ENCODE measurements at regions not wholly inside any gene's neighbourhood (a gene's known extent, or its start where the extent isn't known, plus 50 kb on each side); places are given as distances from the start of the nearest gene placed in this dataset.

DNA sequence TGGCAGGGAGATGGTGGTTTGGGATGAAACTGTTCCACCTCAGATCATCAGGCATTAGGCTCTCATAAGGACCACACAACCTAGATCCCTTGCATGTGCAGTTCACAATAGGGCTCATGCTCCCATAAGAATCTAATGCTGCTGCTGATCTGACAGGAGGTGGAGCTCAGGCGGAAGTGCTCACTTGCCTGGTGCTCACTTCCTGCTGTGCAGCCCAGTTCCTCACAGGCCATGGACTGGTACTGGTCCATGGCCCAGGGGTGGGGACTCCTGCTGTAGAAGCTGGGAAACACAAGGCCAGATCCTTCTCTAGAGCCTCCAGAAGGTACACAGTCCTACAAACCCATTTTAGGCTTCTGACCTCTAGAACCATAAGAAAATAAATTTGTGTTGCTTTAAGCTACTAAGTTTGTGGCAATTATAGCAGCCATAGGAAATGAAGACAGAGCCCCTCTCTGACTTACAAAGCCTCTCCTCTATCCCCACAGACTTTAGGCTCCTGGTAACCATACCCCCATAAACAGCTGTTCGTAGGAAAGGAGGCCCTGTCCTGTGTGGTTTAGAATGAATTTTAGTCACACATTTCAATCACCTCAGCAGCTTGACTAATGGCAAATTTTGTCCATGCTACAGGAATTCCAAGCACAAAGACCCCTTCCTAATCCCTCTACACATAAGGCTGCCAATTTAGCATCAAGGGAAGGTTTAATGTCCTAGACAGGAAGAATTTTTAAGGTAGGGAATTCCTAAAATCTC is 206.1 kb upstream of the PHYHIPL start:
- no peak for DNase-seq (ENCODE audit: low read depth)

GRCh38 chr10:58971211-58971610 is 205.2 kb upstream of the PHYHIPL start:
- DNase-seq (ENCODE audit: low read depth): no peak

- DNase-seq (ENCODE audit: low read depth): no peak
Observed at GRCh38 chr10:58971796-58972491, 204.5 kb upstream of the PHYHIPL start.

DNA sequence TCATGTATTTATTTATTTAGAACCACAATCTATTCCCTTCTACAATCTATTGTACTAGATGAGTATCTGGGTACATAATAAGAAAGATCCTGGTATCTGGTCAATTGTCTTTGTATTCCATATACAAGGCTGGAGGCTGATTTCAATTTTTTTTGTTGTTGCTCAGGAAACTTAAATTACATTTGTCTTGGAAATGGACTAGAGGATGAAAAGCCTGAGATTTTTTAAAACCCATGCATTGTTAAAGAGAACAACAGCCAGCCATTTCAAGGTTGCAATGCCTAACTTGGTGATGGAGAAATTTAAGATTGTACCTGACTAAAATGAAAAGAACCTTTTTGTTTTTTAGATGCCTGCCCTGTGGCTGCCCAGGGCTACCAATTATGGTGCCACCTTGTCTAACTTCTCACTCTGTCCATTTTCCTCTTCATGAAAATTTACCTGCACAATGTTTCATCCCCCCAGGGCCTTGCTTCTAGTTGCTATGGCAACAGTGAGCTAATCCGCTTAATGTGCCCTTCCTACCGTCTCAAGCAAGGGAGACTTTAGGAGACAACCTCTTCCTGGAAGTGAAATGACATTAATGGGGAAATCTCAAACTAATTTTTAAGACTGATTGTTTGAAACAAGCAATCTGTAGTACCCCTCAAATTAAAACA is 203.7 kb upstream of the PHYHIPL start:
- no peak for DNase-seq (ENCODE audit: low read depth)

GRCh38 chr10:58973235-58973595 is 203.2 kb upstream of the PHYHIPL start:
- DNase-seq (ENCODE audit: low read depth): no peak

DNA sequence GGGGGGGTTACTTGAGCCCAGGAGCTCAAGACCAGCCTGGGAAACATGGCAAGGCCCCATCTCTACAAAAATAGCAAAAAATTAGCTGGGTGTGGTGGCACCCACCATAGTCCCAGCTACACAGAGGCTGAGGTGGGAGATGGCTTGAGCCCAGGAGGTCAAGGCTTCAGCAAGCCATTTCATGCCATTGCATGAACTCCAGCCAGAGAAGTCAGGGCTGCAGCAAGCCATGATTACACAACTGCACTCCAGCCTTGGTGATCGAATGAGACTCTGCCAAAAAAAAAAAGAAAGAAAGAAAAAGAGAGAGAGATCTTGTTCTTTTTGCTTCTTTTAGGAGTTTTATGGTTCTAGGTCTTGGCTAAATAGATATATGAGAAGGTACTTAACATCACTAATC is 200.2 kb upstream of the PHYHIPL start:
- no peak for DNase-seq (ENCODE audit: low read depth)

- DNase-seq (ENCODE audit: low read depth): no peak
Observed at GRCh38 chr10:58979711-58980110, 196.7 kb upstream of the PHYHIPL start.

DNA sequence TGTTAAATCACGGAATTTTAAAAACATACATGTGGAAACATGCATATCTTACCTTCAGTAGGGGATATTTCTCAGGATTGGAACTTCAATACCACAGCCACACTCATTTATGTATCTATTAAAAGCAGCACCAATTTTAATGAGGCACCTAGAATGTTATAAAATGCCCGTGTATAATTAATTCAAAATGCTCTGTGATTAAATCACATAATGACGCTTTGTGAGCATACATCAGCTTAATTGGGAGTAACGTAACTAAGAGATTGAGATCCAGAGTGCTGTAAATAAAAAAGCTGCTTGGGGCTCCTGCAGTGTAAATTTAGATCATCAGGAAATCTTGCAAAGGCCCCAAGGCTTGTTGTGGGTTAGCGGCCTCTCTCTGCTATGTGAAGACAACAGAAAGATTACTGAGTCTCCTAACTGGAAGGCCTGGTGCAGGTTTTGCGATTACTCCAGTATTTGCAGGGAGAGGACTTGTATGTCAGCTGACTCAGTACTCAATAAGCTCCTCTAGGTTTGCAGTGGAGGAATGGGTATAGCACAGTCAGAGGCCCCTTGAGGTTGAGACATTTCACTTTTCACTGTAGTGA is 195.5 kb upstream of the PHYHIPL start:
- DNase-seq (ENCODE audit: low read depth): no peak

DNA sequence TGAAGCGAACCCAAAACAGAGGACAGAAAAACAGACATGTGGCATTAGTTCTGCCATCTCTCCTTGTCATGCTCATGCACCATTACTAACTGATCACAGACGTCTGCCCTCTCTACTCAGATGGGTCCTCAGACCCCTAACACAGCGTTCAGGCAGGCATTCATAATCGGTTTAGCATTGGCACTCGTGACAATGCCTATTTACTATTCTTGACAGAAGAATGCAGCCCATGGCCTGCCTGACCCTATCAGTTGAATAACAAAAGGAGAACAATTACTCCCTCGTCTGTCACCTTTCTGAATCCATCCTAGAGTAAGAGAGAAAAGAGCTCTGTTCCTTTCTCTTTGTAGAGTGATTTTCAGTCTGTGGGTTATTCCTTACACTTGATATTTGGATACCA is 194.6 kb upstream of the PHYHIPL start:
- DNase-seq (ENCODE audit: low read depth): no peak

GRCh38 chr10:58982470-58983239 is 193.8 kb upstream of the PHYHIPL start:
- DNase-seq (ENCODE audit: low read depth): no peak

DNA sequence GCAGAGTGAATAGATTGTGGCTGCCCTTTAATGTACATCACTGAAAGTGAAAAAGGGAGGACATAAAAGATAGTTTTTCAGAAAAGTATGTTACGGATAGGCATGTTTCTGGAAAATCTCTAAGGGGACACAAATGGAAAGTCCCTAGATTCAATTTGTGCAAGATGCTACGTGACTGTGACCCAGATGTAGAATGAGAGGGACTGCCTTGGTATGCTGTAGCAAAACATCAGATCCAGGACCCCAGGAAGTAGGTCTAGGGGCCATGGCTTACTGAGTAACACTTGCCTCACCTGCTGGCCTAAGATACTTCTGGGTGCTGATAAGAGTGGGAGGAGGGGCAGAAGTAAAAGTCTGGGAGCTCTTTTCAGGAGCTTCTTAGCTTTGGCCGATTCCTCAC is 191.2 kb upstream of the PHYHIPL start:
- no peak for DNase-seq (ENCODE audit: low read depth)

- DNase-seq (ENCODE audit: low read depth): no peak
Observed at GRCh38 chr10:58989486-58990039, 186.9 kb upstream of the PHYHIPL start.

- DNase-seq (ENCODE audit: low read depth): no peak
Observed at GRCh38 chr10:58990693-58991092, 185.8 kb upstream of the PHYHIPL start.

DNA sequence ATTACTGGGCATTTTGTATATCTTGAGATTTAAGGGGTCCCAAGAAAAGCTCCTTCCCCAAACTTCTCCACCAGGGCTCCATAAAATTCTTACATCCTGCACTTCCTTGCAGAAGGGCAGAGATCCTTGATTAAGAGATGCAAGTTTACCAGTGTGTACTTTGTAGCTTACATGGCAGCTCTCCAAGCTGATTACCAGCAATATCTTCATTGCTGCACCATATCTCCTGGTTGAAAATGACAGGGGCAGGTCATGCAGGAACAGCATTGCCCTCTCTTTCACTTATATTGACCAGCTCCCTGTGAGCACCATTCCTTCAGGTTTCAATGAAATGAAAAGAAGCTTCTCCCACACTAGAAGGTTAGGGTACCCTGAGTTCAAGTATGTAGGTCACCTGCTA is 184.6 kb upstream of the PHYHIPL start:
- DNase-seq (ENCODE audit: low read depth): no peak

DNA sequence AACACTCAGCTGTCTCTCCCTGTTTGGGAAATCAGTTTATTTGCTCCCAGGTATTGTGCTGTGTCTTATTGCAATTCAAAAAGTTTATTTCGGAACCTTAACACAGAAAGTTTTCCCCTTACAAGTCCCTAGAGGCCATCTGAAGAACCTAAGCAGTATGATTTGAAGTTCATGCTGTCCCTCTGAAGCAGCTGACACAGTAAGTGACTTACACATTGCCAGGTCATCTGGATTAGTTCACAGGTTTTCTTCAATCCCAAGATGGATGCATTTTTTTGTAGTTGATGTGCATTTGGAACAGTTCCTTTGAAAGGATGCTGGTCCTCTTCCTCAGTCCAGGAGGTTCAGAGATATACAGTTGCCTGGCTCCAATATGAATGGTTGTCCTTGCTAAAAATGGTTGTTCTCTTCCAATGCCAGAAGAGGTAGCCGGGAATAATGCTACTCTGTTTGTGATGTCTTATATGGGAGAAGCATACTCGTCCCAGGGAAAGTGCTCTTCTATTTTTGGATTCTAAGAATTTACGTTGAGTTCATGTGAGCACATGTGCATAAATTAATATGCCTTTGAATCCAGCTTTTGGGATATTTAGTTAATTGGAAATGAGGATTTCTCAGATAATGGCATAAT is 183.5 kb upstream of the PHYHIPL start:
- no peak for DNase-seq (ENCODE audit: low read depth)

DNA sequence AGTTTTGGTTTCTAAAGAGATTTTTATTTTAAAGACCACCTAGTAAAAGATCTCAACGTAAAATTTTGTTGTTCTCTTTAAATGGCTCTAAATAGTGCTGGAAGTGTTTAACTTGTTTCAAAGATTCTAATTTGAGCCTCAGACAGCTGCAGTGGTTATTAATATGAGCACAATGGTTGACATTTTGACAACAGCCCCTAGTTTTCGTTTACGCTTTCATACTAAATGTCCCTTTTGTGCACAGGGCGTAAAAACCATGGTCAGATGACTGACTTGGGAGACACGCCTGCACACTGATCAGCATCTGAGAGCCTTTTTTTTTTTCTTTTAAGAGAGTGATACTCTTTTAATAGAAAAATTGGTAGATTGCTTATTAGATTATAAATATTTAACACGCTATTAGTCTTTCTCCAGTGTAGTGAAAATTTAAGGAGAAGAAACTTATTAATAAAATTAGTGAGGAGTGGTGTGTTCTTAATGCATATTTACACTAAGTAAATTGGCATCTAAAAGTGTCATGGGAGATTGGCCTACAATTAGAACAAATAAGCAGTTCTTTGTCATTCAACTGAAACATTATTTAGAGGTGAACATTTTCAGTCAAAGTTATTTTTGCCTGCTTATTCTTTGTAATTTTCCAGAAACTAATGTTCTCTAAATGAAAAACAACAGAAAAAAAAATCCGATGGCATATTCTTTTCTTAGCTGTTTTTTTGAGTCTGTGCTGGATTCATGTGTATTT is 182.8 kb upstream of the PHYHIPL start:
- no peak for DNase-seq (ENCODE audit: low read depth)

- DNase-seq (ENCODE audit: low read depth): no peak
Observed at GRCh38 chr10:58994226-58995057, 182.0 kb upstream of the PHYHIPL start.

DNA sequence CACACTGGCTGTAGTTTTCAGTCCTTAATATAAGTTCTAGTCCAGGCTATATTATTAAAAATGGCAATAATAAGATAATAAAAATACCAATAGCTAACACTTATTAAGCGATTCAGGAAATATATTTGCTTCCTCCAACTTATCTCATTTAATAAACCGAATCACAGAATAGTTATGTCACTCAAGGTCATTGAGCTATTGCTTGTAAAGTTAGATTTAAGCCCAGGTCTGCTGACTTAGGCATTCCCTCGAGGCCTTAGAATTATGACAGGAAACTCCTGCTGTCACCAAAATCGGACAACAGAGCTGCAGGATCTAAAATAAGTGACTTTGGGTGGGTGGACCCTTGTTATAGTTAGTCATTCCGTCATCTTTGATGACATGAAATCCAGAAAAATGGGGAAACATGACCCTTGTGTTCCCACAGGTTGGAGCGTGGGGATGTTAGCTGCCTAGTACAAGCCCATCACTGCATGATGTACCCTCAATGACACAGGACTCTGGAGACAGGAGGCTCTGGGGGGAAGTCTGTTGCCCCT is 181.3 kb upstream of the PHYHIPL start:
- no peak for DNase-seq (ENCODE audit: low read depth)

DNA sequence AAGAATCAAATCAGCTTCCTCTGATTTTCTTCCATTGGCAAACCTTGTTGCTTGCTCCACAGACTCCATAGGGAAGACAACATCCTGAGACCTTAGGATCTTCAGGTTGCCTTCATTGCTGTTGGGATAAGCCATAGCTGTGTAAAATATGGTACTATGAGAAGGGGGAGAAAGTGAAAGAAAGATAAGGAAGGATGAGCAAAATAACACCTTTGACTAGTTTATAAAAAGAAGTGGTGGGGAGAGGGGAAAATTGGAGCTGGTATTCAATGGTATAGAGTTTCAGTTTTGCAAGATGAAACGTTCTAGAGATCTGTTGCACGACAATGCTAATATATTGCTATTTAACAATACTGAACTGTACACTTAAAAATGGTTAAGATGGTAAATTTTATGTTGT is 180.4 kb upstream of the PHYHIPL start:
- DNase-seq (ENCODE audit: low read depth): no peak

All from HS-5 (cell line).